Activated naive CD8-positive, alpha-beta T cell treated with anti-CD3 and anti-CD28 coated beads, Interleukin-2, amount 50 U/mL, for 24 hours (primary cell): ENCODE measurements at regions not wholly inside any gene's neighbourhood (a gene's known extent, or its start where the extent isn't known, plus 50 kb on each side); places are given as distances from the start of the nearest gene placed in this dataset.

ENCODE experiments used
- ATAC-seq: fragments of 150-1000 bp; cut with Tn5 transposase; one replicate; pipeline ENCODE4 v1.10.0; 2021
- DNase-seq: peaks from one replicate; pipeline ENCODE4 v3.0.0; 2021
- H3K27ac Mint-ChIP-seq: one replicate; pipeline ENCODE4 v1.8.0; 2021; ENCODE audit warnings: mild to moderate bottlenecking, mixed read lengths
- H3K27me3 Mint-ChIP-seq: one replicate; pipeline ENCODE4 v1.8.0; 2021; ENCODE audit warnings: mixed read lengths
- H3K36me3 Mint-ChIP-seq: one replicate; pipeline ENCODE4 v1.8.0; 2021; ENCODE audit warnings: low read depth, mixed read lengths
- H3K4me1 Mint-ChIP-seq: one replicate; pipeline ENCODE4 v1.8.0; 2021; ENCODE audit warnings: mixed read lengths
- H3K4me3 Mint-ChIP-seq: one replicate; pipeline ENCODE4 v1.8.0; 2021; ENCODE audit warnings: mild to moderate bottlenecking, moderate library complexity, mixed read lengths
- H3K9me3 Mint-ChIP-seq: one replicate; pipeline ENCODE4 v1.8.0; 2021; ENCODE audit warnings: mixed read lengths

DNA sequence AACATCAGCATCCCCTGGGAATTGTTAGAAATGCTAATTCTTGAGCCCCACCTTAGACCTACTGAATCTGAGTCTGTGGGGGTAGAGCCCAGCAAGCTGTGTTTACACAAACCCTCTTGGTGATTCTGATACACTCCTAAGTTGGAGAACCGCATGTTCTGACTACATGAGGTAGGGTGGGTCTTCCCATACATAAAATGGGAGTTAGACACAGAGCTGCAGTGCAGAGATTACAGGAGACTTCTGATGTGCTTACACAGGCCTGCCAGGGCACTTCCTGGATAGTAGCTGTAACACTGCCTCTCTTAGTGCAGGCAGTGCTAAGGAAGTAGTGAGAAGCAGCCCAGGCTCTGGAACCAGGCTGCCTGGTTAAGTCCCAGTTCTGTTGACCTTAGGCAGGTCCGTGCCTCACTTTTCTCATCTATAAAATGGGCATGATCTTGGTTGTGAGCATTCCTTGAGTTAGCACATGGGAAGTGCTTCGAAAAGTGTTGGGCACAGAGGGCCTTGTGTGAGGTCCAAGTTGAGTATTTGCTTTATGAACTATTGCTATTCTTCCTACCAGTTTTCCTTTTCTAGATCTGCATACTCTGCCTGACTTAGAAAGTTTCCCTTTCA lies 67.3 kb downstream of the GLI2 start:
- DNase-seq = no peak
- H3K27me3 Mint-ChIP-seq = no peaks in the 10 kb centered on the region
- ATAC-seq = no peak
- H3K4me1 Mint-ChIP-seq = no peaks in the 10 kb centered on the region
- no peaks in the 10 kb centered on the region for H3K9me3 Mint-ChIP-seq
- no peaks in the 10 kb centered on the region for H3K36me3 Mint-ChIP-seq
- no peak overlapping the region for H3K4me3 Mint-ChIP-seq
- no peak overlapping the region for H3K27ac Mint-ChIP-seq

DNA sequence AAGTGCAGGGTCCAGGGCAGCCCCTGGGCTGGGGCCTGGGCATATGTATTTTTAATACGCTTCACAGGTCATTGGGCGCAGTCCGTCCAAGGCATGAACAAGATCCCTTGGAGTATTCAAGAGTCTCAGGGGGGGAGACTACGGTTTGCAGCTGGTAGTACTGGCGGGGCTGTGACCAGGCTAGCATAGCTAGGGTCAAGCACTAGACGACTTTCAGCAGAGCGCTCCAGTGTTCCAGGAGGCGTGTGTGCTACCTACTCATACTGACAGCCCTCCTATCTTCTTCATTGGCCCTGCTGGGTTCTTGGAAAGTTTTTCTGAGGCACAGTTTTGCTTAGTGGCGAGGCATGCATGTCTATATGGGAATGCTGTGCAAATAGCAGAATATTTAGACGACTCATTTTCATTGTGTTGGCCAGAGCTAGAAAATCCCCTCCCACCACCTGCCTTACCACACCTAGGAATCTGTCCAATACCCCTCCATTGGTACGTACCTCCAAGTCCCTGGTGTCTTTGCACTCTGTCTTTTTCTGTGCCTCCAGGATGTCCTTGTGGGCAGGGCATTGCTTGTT lies 68.2 kb downstream of the GLI2 start:
- Mint-ChIP-seq H3K4me3 (no peak overlapping the region), H3K9me3 (no peaks in the 10 kb centered on the region)

DNA sequence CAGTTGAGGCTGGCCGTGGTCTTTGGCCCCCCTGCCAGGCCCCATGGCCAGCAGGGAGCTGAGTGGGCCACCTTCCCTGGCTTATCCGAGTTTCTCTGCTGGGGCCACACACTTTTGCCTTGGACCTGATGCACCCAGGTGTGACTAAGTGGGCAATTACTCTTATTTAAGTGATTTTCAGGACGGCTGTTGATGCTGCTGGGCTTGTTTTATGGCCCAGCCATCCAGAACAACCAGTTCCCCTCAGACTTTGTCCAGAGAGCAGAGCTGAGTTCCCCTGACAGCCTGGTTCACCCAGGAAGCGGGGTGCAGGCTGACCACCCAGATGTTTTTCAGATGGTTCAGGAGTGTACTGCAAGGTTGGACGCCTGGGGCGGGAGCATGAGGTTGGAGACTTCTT lies 68.8 kb downstream of the GLI2 start:
- DNase-seq (no peak), ATAC-seq (no peak)
- Mint-ChIP-seq H3K4me3 (no peak overlapping the region), H3K9me3 (no peaks in the 10 kb centered on the region), H3K27me3 (peaks cover 4% of the 10 kb centered on the region), H3K4me1 (no peaks in the 10 kb centered on the region), H3K27ac (no peak overlapping the region), H3K36me3 (no peaks in the 10 kb centered on the region)

More for the DNA sequence above, 68.2 kb downstream of the GLI2 start:
- no peak for DNase-seq
- H3K4me1 Mint-ChIP-seq = no peaks in the 10 kb centered on the region
- H3K36me3 Mint-ChIP-seq = no peaks in the 10 kb centered on the region
- ATAC-seq = no peak
- H3K27me3 Mint-ChIP-seq = no peaks in the 10 kb centered on the region
- no peak overlapping the region for H3K27ac Mint-ChIP-seq

DNA sequence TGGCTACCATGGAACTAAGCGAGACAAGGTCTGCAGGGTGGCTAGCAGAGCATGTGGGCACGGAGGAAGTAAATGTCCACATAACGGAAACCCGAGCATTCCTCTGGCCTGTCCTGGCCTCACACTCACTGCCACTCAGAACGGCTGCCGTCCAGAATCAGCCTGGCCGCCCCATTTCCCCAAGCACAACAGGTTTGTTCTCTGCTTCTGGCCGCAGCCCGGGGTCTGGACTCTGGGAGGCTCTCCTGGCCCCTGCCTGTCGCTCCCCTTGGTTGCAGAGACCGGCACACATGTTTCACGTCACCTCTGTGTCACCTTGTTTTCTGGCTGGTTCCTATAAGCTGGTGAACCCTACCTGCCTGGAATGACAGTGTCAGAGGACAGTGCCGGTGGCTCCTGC lies 69.3 kb downstream of the GLI2 start:
- no peak for ATAC-seq
- no peak for DNase-seq
- H3K36me3 Mint-ChIP-seq = no peaks in the 10 kb centered on the region
- H3K4me3 Mint-ChIP-seq = no peak overlapping the region
- H3K9me3 Mint-ChIP-seq = no peaks in the 10 kb centered on the region
- H3K27ac Mint-ChIP-seq = no peak overlapping the region
- H3K27me3 Mint-ChIP-seq = peaks cover 5% of the 10 kb centered on the region
- no peaks in the 10 kb centered on the region for H3K4me1 Mint-ChIP-seq

DNA sequence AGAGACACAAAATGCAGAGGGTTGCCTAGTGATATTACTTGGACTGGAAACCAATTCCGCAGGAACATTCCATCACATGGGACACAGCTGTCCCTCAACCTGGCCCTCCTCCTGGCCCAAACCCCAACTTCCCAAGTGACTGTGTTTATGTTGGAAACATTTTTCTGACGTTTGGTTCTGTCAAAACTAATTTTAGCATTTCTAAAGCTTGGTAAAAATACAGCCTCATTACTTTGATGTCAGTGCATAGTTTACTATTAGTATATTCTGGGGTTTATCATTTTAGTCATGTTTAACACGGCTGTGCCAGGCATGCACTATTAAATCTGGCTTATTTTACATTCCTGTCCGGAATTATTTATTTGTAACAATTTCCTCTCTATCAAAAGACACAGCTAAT lies 69.9 kb downstream of the GLI2 start:
- no peak overlapping the region for H3K4me3 Mint-ChIP-seq
- no peaks in the 10 kb centered on the region for H3K36me3 Mint-ChIP-seq
- no peak overlapping the region for H3K27ac Mint-ChIP-seq
- peaks cover 5% of the 10 kb centered on the region for H3K27me3 Mint-ChIP-seq
- no peaks in the 10 kb centered on the region for H3K9me3 Mint-ChIP-seq
- H3K4me1 Mint-ChIP-seq = no peaks in the 10 kb centered on the region
- no peak for DNase-seq
- no peak for ATAC-seq

DNA sequence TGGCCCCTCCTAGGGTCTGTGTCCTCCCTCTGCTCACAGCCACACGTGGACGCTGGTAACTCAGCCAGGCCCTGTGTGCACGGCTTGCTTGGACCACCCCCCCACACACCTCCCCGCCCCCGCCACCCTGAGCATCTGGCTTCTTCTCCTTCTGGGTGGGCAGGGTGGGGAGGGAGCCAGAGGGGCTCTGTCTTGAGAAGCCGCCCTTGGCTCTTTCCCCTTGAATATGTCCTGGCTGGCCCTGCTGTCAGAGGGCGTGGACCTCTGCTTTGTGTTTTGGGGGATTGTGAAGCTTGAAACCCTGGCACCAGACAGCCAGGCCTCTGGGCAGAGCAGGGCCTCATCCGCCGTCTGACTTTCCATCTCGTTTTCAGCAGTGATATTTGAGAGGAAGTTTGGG lies 72.1 kb downstream of the GLI2 start:
- ATAC-seq (no peak), DNase-seq (no peak)
- Mint-ChIP-seq H3K4me3 (no peak overlapping the region), H3K27ac (no peak overlapping the region), H3K27me3 (peaks cover 5% of the 10 kb centered on the region), H3K4me1 (no peaks in the 10 kb centered on the region), H3K36me3 (no peaks in the 10 kb centered on the region), H3K9me3 (no peaks in the 10 kb centered on the region)

DNA sequence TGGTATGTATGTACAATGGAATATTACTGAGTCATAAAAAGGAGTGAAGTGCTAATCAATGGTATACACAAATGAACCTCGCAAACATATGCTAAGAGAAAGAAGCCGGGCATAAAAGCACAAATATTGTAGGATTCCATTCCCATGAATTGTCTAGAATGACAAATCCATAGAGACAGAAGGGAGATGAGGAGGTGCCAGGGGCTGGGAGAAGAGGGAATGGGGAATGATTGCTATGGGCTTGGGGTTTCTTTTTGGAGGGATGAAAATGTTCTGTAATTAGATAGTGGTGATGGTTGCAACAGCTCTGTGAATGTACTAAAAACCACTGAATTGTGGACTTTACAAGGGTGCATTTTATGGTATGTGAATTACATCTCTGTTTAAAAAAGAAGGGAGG lies 73.5 kb downstream of the GLI2 start:
- ATAC-seq (no peak), DNase-seq (no peak)
- peaks cover 5% of the 10 kb centered on the region for H3K27me3 Mint-ChIP-seq
- no peaks in the 10 kb centered on the region for H3K4me1 Mint-ChIP-seq
- H3K27ac Mint-ChIP-seq = no peak overlapping the region
- H3K36me3 Mint-ChIP-seq = no peaks in the 10 kb centered on the region
- no peak overlapping the region for H3K4me3 Mint-ChIP-seq
- H3K9me3 Mint-ChIP-seq = no peaks in the 10 kb centered on the region

DNA sequence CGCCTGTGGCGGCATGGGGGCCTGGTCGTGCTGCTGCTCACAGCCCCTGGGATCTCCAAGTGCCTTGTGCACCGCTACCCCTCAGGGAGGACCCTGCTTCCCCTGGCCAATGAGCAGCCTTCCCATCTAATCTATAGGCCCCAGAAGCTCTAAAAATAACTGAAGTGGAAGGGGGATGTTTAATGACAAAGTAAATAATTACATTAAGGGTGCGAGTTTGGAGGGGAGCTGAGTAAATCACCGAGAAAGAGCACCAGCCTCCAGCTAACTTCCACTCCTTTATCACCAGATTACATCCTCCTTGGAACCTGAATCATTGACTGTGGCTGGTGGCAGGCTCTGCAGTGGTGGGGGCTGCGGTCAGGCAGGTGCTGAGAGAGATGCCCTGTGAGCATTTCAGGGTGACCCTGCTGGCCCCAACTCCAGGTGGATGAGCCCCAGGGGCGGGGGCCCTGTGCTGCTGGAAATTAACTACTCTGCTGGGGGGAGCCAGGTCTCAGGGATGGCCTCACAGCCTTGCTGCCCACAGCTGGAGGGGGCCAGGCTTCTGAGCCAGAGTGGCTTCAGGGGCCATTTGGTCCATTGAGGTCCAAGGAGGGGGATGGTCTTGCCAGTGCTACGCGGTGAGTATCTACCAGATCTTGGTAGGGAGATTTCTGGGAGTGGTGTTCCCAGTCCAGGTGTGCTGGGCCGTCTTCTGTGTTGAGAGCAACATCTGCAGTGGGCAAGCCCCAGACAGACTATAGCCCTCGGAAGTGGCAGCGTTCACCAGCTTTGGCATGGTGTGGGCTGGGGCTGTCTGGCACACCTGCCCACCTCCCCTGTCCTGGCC lies 74.2 kb downstream of the GLI2 start:
- H3K4me1 Mint-ChIP-seq = no peaks in the 10 kb centered on the region
- peaks cover 5% of the 10 kb centered on the region for H3K27me3 Mint-ChIP-seq
- ATAC-seq (no peak), DNase-seq (no peak)
- no peaks in the 10 kb centered on the region for H3K36me3 Mint-ChIP-seq
- no peak overlapping the region for H3K27ac Mint-ChIP-seq
- no peak overlapping the region for H3K4me3 Mint-ChIP-seq
- H3K9me3 Mint-ChIP-seq = no peaks in the 10 kb centered on the region

DNA sequence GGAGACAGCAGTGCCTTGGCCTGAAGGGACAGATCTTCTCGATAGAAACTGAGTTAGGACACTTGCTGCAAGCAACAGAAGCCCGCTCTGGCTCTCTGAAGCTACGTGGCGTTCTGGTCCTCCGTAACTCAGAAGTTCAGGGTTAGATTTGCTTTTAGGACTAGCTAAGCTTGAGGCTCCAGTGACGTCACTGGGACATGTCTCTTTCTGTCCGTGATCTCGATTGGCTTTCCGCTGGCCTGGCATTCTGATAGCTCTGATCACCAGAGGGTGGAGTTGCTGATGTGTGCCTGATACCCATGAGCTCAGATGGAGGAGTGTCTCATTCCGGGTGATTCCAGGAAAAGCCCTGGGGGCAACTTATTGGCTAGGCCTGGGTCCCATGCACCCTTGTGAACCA lies 75.0 kb downstream of the GLI2 start:
- DNase-seq (no peak), ATAC-seq (no peak)
- peaks cover 5% of the 10 kb centered on the region for H3K27me3 Mint-ChIP-seq
- no peaks in the 10 kb centered on the region for H3K4me1 Mint-ChIP-seq
- no peak overlapping the region for H3K27ac Mint-ChIP-seq
- no peaks in the 10 kb centered on the region for H3K36me3 Mint-ChIP-seq
- H3K4me3 Mint-ChIP-seq = no peak overlapping the region
- H3K9me3 Mint-ChIP-seq = no peaks in the 10 kb centered on the region

DNA sequence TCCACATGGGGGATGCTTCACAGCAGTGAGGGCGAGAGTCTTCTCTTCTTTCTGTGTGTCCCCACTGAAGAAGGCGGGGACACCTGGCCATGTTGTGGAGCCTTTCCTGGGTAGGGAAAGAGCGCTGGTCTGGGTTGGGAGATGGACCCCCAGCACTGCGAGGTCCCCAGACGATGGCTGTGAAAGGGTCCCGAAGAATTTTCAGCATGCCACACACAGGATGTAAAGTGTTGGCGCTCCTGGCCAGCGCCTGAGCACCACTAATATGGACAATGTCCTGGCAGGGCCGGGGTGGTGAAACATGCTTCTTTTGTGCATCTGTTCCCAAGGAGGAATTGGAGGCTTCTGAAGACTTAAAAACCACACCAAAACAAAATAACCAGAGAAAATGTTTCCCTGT lies 77.2 kb downstream of the GLI2 start:
- no peaks in the 10 kb centered on the region for H3K9me3 Mint-ChIP-seq
- ATAC-seq (no peak), DNase-seq (no peak)
- peaks cover 5% of the 10 kb centered on the region for H3K27me3 Mint-ChIP-seq
- no peaks in the 10 kb centered on the region for H3K36me3 Mint-ChIP-seq
- H3K4me1 Mint-ChIP-seq = no peaks in the 10 kb centered on the region
- H3K27ac Mint-ChIP-seq = no peak overlapping the region
- no peak overlapping the region for H3K4me3 Mint-ChIP-seq

DNA sequence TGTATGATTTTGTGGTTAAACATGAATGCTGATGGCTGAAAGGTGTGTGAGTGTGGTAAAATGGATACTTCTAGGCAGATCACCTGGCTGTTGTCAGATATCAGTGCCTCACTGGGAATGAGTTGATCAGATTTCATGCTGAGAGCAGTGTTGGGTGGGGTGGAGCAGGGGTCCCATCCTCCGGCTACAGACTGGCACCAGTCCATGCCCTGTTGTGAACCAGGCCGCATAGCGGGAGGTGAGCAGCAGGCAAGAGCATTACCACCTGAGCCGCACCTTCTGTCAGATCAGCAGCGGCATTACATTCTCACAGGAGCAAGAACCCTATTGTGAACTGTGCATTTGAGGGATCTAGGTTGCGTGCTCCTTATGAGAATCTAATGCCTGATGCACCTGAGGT lies 78.7 kb downstream of the GLI2 start:
- no peak for ATAC-seq
- Mint-ChIP-seq H3K36me3 (no peaks in the 10 kb centered on the region), H3K4me3 (no peak overlapping the region), H3K9me3 (no peaks in the 10 kb centered on the region), H3K27me3 (peaks cover 2% of the 10 kb centered on the region), H3K4me1 (no peaks in the 10 kb centered on the region), H3K27ac (no peak overlapping the region)
- no peak for DNase-seq

DNA sequence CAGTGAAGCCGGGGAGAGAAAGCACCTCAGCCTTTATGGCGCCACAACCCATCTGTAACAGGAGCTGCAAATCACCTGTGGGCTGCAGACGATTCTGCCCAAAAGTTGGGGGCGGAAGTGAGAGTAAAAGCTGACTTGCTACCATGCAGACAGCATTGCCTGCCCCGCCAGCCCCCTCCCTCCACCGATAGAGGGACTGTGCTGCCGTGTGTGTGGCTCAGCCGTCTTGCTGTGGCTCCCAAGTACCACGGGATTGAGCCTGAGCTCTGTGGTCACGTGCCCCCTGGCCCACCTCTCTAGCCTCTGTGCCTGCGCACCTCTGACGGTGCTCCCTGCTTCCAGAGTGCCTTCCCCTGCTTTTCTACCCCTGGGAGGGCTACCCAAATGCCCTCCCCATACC lies 79.6 kb downstream of the GLI2 start:
- DNase-seq = no peak
- Mint-ChIP-seq H3K4me1 (no peaks in the 10 kb centered on the region), H3K27me3 (no peaks in the 10 kb centered on the region), H3K9me3 (no peaks in the 10 kb centered on the region), H3K4me3 (no peak overlapping the region), H3K27ac (no peak overlapping the region), H3K36me3 (no peaks in the 10 kb centered on the region)
- ATAC-seq = no peak

DNA sequence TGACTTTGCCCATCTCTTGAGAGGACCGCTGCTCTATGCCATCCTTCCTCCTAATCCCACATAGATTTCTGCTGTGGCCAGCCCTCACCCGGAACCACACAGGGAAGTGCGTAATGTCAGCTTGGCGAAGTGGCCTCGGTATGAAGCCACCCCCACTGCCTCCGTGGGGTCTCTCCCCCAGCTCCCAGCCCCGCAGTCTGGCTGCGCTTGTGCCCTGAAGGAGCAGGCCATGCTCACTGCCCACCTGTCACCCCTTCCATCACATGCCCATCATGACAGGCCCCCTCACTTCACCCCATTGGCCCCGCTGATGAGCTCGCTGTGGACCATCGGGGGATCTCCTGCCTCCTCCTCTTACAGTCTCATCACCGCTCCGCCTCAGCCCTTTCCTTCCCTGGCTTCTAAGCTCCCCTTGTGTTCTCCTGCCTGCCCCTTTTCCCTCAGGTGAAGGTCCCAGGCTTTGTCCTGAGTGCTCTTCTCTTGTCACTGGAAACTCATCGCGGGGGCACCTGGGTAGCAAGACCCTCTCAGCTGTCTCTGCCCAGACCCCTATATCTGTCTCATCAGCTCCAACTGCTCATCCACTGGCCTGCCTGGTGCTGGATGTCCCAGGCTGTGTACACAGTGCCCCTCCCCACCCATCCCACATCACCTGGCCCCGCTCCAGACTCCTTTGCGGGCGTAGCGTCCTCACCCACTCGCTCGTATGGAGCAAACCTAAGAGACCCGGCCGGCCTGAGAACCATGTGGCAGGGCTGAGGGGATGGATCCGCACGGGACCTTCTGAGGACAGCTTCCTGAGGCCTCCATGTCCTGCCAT lies 81.7 kb downstream of the GLI2 start:
- H3K27me3 Mint-ChIP-seq = no peaks in the 10 kb centered on the region
- DNase-seq = no peak
- no peak overlapping the region for H3K27ac Mint-ChIP-seq
- H3K4me1 Mint-ChIP-seq = no peaks in the 10 kb centered on the region
- no peak overlapping the region for H3K4me3 Mint-ChIP-seq
- no peaks in the 10 kb centered on the region for H3K9me3 Mint-ChIP-seq
- H3K36me3 Mint-ChIP-seq = no peaks in the 10 kb centered on the region
- ATAC-seq = no peak

DNA sequence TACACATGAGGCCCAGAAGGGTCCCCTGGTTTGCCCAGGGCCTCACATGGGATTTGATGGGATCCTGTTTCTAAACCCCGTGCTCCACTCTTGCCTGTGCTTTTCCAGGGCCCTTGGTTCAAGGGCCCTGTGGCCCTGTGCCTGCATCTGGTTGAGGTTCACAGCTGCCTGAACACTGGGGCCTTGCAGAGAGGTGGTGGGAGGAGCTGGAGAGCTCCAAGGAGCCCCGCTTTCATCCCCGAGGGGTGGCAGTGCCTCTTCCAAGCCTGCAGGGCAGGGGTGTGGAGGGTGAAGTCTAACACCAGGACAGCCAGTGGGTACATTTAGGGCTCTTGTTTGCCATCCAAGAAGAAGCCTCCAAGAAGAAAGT lies 82.3 kb downstream of the GLI2 start:
- H3K4me3 Mint-ChIP-seq = no peak overlapping the region
- no peaks in the 10 kb centered on the region for H3K9me3 Mint-ChIP-seq
- H3K27me3 Mint-ChIP-seq = no peaks in the 10 kb centered on the region
- no peak overlapping the region for H3K27ac Mint-ChIP-seq
- no peaks in the 10 kb centered on the region for H3K36me3 Mint-ChIP-seq
- no peak for ATAC-seq
- DNase-seq = no peak
- no peaks in the 10 kb centered on the region for H3K4me1 Mint-ChIP-seq

DNA sequence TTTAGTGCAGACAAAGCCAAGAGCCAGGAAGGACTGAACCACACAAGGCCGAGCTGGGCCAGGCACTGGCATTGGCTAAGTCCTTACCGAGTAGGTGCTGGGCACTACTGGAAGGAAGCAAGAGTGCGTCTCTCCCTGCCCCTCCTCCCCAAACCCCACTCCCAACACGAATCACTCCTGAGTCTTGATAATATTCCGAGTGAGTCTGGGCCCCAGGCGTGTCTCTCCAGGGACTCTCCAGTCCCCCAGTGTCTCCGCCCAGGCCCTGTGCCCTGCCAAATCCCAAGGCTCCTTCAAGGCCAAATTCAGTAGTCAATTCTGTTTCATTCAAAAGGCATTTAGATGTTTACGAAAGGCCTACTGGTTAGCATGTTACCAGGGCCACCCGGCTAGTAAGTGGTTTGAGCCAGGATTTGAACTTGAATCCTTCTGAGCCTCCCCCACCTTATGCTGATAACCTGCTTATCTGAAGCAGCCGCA lies 82.8 kb downstream of the GLI2 start:
- H3K27me3 Mint-ChIP-seq = no peaks in the 10 kb centered on the region
- ATAC-seq (no peak), DNase-seq (no peak)
- no peaks in the 10 kb centered on the region for H3K36me3 Mint-ChIP-seq
- H3K9me3 Mint-ChIP-seq = no peaks in the 10 kb centered on the region
- no peak overlapping the region for H3K4me3 Mint-ChIP-seq
- no peak overlapping the region for H3K27ac Mint-ChIP-seq
- no peaks in the 10 kb centered on the region for H3K4me1 Mint-ChIP-seq
